ENCODE measurements at regions not wholly inside any gene's neighbourhood (a gene's known extent, or its start where the extent isn't known, plus 50 kb on each side); places are given as distances from the start of the nearest gene placed in this dataset.
A peak's percentile ranks its signal among the peaks of the same experiment; 100 is the strongest.
"Not testable (repeated sequence)": the region's sequence is repeated elsewhere in the genome, so short reads cannot be mapped to it uniquely, and the experiment has no call there.

- no peaks in the 10 kb centered on the region for H3K27me3 ChIP-seq (ENCODE audit: control insufficient read depth, insufficient read depth, low read length)
- TF ChIP-seq CTCF (IDR thresholded peaks at IDR 0.05) = peak; percentile 48
- no peaks in the 10 kb centered on the region for H3K79me2 ChIP-seq
- no peaks in the 10 kb centered on the region for H3K9me3 ChIP-seq (ENCODE audit: control insufficient read depth, low read length)
- no peaks in the 10 kb centered on the region for H3K4me1 ChIP-seq
- H3K9ac ChIP-seq = no peak overlapping the region
- no peak overlapping the region for H3K4me2 ChIP-seq (ENCODE audit: low read length)
- H3K4me3 ChIP-seq (ENCODE audit: low read depth, low read length) = no peak overlapping the region
- no peaks in the 10 kb centered on the region for H3K36me3 ChIP-seq (ENCODE audit: control insufficient read depth, insufficient read depth, low read length)
- no peak overlapping the region for H2AFZ ChIP-seq
- H3K27ac ChIP-seq = no peak overlapping the region
These were observed 57.8 kb upstream of the WIPF3 start for GRCh38 chr7:29748286-29749099.

- no peaks in the 10 kb centered on the region for H3K9me3 ChIP-seq (ENCODE audit: control insufficient read depth, low read length)
- H3K27me3 ChIP-seq (ENCODE audit: control insufficient read depth, insufficient read depth, low read length) = no peaks in the 10 kb centered on the region
- H3K4me3 ChIP-seq (ENCODE audit: low read depth, low read length) = no peak overlapping the region
- no peaks in the 10 kb centered on the region for H3K36me3 ChIP-seq (ENCODE audit: control insufficient read depth, insufficient read depth, low read length)
- H3K9ac ChIP-seq = no peak overlapping the region
- no peaks in the 10 kb centered on the region for H3K79me2 ChIP-seq
- TF ChIP-seq CTCF (IDR thresholded peaks at IDR 0.05) = no peak
- H3K4me2 ChIP-seq (ENCODE audit: low read length) = no peak overlapping the region
- H3K4me1 ChIP-seq = no peaks in the 10 kb centered on the region
- no peak overlapping the region for H3K27ac ChIP-seq
- H2AFZ ChIP-seq = no peak overlapping the region
These were observed 56.5 kb upstream of the WIPF3 start for GRCh38 chr7:29749701-29750321.

GRCh38 chr7:29750373-29750940 lies 55.9 kb upstream of the WIPF3 start:
- not testable (repeated sequence) for H3K27ac ChIP-seq; H3K36me3 ChIP-seq (ENCODE audit: control insufficient read depth, insufficient read depth, low read length); H3K79me2 ChIP-seq; H3K4me1 ChIP-seq; H3K27me3 ChIP-seq (ENCODE audit: control insufficient read depth, insufficient read depth, low read length); H3K4me3 ChIP-seq (ENCODE audit: low read depth, low read length); H3K9me3 ChIP-seq (ENCODE audit: control insufficient read depth, low read length); H3K9ac ChIP-seq; H3K4me2 ChIP-seq (ENCODE audit: low read length); H2AFZ ChIP-seq

GRCh38 chr7:29751012-29751411 lies 55.3 kb upstream of the WIPF3 start:
- not testable (repeated sequence) for H3K27ac ChIP-seq; H3K9ac ChIP-seq; H3K27me3 ChIP-seq (ENCODE audit: control insufficient read depth, insufficient read depth, low read length); H3K4me2 ChIP-seq (ENCODE audit: low read length); H3K4me3 ChIP-seq (ENCODE audit: low read depth, low read length); H3K79me2 ChIP-seq; H3K36me3 ChIP-seq (ENCODE audit: control insufficient read depth, insufficient read depth, low read length); H2AFZ ChIP-seq; H3K4me1 ChIP-seq; H3K9me3 ChIP-seq (ENCODE audit: control insufficient read depth, low read length)

- Histone ChIP-seq H3K27me3 (ENCODE audit: control insufficient read depth, insufficient read depth, low read length) (no peaks in the 10 kb centered on the region), H3K9me3 (ENCODE audit: control insufficient read depth, low read length) (no peaks in the 10 kb centered on the region), H3K4me3 (ENCODE audit: low read depth, low read length) (no peak overlapping the region), H3K9ac (no peak overlapping the region), H3K27ac (no peak overlapping the region), H3K4me2 (ENCODE audit: low read length) (no peak overlapping the region), H3K4me1 (no peaks in the 10 kb centered on the region), H2AFZ (no peak overlapping the region), H3K36me3 (ENCODE audit: control insufficient read depth, insufficient read depth, low read length) (no peaks in the 10 kb centered on the region), H3K79me2 (no peaks in the 10 kb centered on the region)
- no peak for TF ChIP-seq CTCF (IDR thresholded peaks at IDR 0.05)
These were observed 51.3 kb upstream of the WIPF3 start for GRCh38 chr7:29754874-29755490.

Measured in parathyroid adenoma (tissue), 2 donors.